ENCODE measurements at regions not wholly inside any gene's neighbourhood (a gene's known extent, or its start where the extent isn't known, plus 50 kb on each side); places are given as distances from the start of the nearest gene placed in this dataset.
"Not testable (repeated sequence)": the region's sequence is repeated elsewhere in the genome, so short reads cannot be mapped to it uniquely, and the experiment has no call there.

DNA sequence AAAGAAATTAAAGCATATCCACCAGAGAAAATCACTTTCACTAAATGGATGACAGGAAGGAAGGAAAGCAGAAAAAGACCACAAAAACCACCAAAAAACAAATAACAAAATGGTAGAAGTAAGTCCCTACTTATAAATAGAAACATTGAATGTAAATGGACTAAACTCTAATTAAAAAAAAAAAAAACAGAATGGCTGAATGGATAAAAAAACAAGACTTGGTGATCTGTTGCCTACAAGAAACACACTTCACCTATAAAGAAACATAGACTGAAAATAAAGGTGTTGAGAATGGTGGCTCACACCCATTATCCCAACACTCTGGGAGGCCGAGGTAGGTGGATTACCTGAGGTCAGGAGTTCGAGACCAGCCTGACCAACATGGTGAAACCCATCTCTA is 122.9 kb downstream of the HMHB1 start:
- no peak for DNase-seq (ENCODE audit: low read depth, low spot score)

GRCh38 chr5:143938230-143938629 is 126.3 kb downstream of the HMHB1 start:
- no peak for DNase-seq (ENCODE audit: low read depth, low spot score)
- H3K4me3 ChIP-seq (ENCODE audit: low read length) = no peak overlapping the region

More for the DNA sequence above, 122.9 kb downstream of the HMHB1 start:
- H3K4me3 ChIP-seq (ENCODE audit: low read length) = no peak overlapping the region

GRCh38 chr5:143946837-143947236 is 134.9 kb downstream of the HMHB1 start:
- no peak for DNase-seq (ENCODE audit: low read depth, low spot score)
- no peak overlapping the region for H3K4me3 ChIP-seq (ENCODE audit: low read length)

GRCh38 chr5:143947313-143947712 is 135.4 kb downstream of the HMHB1 start:
- no peak overlapping the region for H3K4me3 ChIP-seq (ENCODE audit: low read length)
- DNase-seq (ENCODE audit: low read depth, low spot score) = no peak

DNA sequence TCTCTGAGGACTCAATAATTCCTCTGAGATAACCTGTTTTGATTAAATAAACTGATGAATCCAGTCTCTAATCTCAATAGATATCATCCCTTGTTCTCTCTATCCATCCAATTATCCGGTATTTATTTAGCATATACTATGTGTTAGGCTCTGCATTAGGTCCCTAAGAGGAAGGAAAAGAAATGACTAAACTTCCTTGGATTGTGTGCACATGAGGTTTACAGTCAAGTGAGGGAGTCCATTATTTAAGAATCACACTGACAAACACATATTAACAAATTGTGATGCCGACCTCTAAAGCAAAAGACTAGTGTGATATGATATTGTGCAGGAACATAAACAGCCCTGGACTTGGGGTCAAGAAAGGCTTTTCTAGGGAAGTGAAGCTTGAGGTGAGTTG is 140.8 kb downstream of the HMHB1 start:
- no peak overlapping the region for H3K4me3 ChIP-seq (ENCODE audit: low read length)
- no peak for DNase-seq (ENCODE audit: low read depth, low spot score)

DNA sequence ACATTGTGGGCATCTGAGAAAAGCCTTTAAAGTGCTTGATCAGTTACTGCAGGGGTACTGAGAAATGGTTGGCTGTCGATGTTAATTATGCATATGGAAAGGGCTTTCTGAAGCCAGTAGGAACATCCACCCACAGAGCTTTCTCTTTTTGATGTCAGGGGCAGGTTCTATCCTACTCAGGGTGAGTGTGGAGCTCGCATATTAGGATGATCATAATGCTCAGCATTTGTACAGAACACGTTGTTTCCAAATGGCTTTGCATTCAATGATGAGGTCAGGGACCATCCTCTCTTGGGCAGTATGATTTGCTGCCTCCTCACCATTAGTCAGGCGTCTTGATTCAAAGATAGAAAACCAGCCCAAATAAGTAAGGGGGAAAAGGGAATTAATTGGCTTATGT is 141.9 kb downstream of the HMHB1 start:
- H3K4me3 ChIP-seq (ENCODE audit: low read length) = no peak overlapping the region

DNA sequence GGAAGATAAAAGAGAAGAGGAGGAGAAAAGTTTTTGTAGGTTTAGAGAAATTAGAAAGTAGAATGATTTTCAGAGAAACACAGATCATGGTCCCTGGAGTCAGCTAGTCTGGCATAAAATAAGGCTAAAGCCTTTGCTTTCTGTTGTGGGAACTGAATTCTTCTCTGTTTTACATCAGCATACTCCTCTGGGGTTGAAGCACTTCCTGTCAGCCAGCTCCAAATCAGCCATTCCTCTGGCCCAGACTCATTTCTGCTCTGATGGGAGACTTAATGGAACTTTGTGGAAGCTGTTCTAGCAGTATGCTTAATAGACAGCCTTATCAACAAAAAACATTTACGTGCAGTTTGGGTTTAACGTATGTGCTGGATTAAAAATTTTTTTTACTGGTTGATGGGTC is 143.2 kb downstream of the HMHB1 start:
- H3K4me3 ChIP-seq (ENCODE audit: low read length) = no peak overlapping the region
- DNase-seq (ENCODE audit: low read depth, low spot score) = no peak

More for the DNA sequence above, 141.9 kb downstream of the HMHB1 start:
- DNase-seq (ENCODE audit: low read depth, low spot score) = no peak

DNA sequence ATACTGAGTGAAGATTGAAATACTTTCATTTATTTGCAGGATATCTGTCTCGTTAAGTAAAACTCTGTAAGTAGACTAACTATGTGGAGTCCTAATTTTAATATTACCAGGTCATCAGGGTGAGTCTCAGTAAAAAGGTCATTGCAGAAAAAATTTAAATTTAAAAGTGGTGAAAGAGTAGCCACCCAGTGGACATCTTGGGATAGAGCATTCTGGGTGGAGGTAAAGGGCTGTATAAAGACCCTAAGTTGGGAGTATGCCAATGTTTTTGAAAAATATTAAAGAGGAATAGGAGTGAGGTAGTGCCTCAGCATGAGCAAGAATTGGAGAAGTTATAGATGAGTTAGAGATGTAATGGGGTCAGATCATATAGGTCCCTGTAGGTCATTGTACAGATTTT is 145.5 kb downstream of the HMHB1 start:
- no peak for DNase-seq (ENCODE audit: low read depth, low spot score)
- no peak overlapping the region for H3K4me3 ChIP-seq (ENCODE audit: low read length)

DNA sequence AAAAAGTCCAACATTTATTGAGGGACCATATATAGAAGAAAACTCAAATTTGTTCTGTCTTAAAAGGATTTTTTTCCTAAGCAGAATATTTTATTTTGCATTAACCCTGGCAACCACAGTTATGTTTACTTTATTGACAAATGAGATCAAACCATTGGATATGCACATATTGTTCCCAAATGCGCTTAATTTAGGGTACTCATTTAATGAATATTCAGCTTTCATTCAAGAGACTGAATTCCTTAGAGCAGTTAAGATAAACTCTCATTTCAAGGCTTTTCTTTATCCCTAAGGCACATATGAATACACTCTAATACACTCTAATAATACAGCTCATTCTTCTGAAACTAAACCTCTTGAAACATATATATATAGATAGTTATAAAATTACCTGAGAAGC is 150.2 kb downstream of the HMHB1 start:
- H3K4me3 ChIP-seq (ENCODE audit: low read length) = no peak overlapping the region
- DNase-seq (ENCODE audit: low read depth, low spot score) = no peak

GRCh38 chr5:143964919-143965318 is 153.0 kb downstream of the HMHB1 start:
- DNase-seq (ENCODE audit: low read depth, low spot score) = no peak
- no peak overlapping the region for H3K4me3 ChIP-seq (ENCODE audit: low read length)

- H3K4me3 ChIP-seq (ENCODE audit: low read length) = no peak overlapping the region
- no peak for DNase-seq (ENCODE audit: low read depth, low spot score)
Observed at GRCh38 chr5:143966280-143966679, 154.3 kb downstream of the HMHB1 start.

- DNase-seq (ENCODE audit: low read depth, low spot score) = peak; percentile 22
- no peak overlapping the region for H3K4me3 ChIP-seq (ENCODE audit: low read length)
Observed at GRCh38 chr5:143968071-143968878, 156.3 kb downstream of the HMHB1 start.

DNA sequence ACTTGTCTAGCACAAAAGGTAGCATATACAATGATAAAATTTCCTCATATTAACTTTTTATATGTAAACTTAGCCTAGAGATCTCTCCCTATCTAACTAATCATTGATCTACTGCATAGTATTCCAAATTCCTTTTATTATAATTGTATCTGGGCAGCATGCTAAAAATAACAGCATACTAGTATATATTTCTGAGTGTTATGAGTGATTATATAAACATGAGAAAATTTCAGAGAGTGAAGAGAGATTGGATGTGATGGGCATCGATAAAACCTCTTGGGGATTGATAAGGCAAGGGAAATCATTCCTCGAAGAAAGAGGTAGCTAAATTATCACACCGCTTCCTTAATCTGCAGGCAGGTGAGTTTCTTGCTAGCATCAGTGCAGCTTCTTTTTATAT is 158.2 kb downstream of the HMHB1 start:
- H3K4me3 ChIP-seq (ENCODE audit: low read length) = no peak overlapping the region
- DNase-seq (ENCODE audit: low read depth, low spot score) = no peak

DNA sequence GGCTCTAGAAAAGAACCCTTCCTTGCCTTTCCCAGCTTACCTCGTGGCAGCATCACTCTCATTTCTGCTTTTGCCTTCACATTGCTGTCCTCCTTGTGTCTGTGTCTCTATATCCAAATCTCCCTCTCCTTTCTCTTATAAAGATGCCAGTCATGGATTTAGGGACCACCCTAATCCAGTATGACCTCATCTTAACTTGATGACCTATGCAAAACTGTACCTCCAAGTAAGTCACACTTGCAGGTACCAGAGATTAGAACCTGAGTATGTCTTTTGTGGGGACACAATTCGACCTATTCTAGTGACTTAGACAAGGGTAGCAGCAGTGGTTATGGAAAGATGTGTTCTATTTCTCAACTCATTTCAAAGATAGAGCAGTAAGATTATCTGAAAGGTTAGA is 160.1 kb downstream of the HMHB1 start:
- no peak for DNase-seq (ENCODE audit: low read depth, low spot score)
- no peak overlapping the region for H3K4me3 ChIP-seq (ENCODE audit: low read length)

GRCh38 chr5:143976055-143976454 is 164.1 kb downstream of the HMHB1 start:
- H3K4me3 ChIP-seq (ENCODE audit: low read length) = no peak overlapping the region
- DNase-seq (ENCODE audit: low read depth, low spot score) = no peak

DNA sequence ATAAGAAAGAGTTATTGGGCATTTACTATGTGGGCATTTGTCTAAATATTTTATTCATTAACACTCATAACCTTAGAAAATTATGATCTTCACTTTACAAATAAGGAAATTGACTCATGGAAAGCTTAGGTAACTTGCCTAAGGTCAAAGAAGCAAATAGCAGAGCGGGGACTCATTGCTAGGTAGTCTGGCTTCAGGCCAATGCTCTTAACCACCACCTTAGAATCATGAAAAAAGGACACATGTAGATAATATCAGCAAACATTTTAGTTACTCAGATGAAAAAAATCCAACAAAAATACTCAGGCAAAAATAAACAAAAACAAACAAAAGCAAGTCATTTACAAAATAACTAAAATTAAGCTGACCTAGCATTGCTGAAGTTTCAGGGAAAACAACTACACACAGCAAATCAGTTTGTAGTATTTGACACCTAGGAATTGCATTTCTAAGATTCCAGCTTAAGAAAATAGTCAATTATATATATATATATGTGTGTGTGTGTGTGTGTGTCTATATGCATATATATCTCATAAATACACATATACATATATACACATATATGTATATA is 166.0 kb downstream of the HMHB1 start:
- DNase-seq (ENCODE audit: low read depth, low spot score) = no peak
- H3K4me3 ChIP-seq (ENCODE audit: low read length) = no peak overlapping the region

DNA sequence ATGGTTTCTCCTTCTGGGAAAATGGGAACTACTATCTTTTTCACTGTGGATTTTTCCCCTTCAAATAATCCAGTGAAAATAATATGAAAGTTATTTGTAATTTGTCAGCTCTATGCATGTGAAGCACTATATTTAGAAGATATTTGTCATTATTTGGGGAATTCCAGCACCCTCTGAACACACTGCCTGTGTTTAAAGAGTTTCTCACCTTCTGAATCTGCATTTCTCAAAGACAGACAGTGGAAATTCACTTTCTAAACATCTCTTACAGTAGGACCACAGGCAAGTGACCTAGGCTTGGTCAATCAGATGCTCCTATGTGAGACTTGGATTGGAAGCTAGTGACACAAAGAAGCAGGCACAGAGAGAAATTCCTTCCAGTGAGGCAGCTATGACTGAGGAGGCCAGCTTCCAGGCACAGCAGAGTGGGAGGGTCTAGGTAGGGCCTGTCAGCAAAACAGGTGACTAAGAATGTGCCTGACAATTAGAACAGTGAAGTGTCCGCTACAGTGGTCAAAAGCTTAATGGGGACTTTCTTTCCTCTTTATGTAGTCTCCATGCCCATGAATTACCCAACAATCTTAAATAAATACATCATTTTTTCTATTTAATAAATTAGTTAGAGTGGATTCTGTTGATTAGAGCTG is 167.2 kb downstream of the HMHB1 start:
- no peak overlapping the region for H3K4me3 ChIP-seq (ENCODE audit: low read length)
- DNase-seq (ENCODE audit: low read depth, low spot score) = no peak

DNA sequence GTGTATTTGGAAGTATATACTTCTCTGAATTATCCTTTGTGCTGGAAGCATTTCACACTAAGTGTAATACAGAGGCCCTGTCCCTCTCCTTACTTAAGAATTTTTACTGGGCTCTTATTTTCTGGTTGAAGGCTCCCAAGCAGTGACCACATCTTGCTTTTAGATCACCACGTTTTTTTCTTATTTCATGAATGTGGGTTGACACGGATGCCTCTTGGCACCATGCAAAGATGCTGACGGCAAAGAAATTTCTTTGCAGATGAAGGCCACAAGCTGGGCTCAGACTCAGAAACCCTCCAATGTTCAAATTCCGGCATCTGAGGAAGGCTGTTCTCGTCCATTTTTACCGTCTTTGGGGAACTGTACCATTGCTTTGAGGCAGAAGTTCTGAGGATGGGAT is 168.5 kb downstream of the HMHB1 start:
- no peak overlapping the region for H3K4me3 ChIP-seq (ENCODE audit: low read length)
- DNase-seq (ENCODE audit: low read depth, low spot score) = no peak

- not testable (repeated sequence) for DNase-seq (ENCODE audit: low read depth, low spot score); H3K4me3 ChIP-seq (ENCODE audit: low read length)
Observed at GRCh38 chr5:143982957-143983356, 171.0 kb downstream of the HMHB1 start.

DNA sequence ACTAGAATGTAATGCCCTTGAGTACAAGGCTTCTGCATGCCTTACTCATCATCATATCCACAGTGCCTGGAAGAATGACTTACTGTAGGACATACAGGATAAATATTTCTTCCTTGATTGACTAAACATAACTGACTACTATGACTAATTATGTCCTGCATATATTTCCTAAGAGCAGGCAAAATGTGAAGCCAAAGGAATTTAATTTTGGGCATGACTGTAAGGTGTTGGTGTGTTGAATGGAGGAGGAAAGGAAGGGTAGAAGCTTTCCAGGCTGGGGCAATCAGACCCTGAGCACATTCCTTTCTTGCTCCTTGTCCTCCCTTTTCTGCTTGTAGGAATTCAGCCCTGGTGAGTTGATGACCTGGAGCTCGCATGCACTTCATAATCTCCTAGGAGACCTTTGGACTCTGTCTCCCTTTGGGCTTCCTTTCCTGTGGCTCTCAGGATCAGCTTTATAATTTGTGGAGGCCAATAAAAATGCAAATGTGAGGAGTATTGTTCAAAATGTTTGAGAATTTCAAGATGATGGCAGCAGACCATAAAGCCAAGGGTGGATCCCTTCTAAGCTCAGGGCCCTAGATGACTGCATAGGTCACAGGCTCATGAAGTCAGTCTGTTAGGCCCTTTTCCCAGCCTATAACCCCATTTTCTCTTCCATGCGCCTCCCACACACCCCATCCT is 174.0 kb downstream of the HMHB1 start:
- no peak overlapping the region for H3K4me3 ChIP-seq (ENCODE audit: low read length)
- no peak for DNase-seq (ENCODE audit: low read depth, low spot score)
